Kidney capillary endothelial cell (primary cell): ENCODE measurements at regions not wholly inside any gene's neighbourhood (a gene's known extent, or its start where the extent isn't known, plus 50 kb on each side); places are given as distances from the start of the nearest gene placed in this dataset.

Source experiments
- DNase-seq: peaks from one replicate; pipeline ENCODE4 v3.0.0-alpha.2; 2018; ENCODE audit warnings: low spot score

- no peak for DNase-seq
Observed at GRCh38 chr2:5539282-5540165, 152.7 kb upstream of the SOX11 start.

DNA sequence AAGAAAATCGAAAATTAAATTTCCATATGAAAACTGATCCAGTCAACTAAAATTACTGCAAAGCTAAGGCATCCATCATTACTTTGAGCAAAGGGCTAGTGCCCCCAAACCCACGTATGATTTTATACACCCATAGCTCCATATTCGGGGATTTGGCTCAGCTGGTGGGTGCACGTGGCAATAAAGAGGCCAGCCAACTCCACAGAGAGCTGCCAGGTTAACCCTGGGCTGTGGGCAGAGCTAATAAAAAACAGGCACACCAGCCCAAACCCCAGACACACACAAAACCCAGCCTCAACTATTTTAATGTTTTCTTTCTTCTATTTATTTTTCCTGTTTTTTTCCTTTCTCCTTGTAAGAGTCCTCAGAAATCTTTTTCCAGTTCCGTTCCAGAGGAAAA is 151.3 kb upstream of the SOX11 start:
- no peak for DNase-seq

GRCh38 chr2:5544205-5544786 is 147.9 kb upstream of the SOX11 start:
- no peak for DNase-seq

DNA sequence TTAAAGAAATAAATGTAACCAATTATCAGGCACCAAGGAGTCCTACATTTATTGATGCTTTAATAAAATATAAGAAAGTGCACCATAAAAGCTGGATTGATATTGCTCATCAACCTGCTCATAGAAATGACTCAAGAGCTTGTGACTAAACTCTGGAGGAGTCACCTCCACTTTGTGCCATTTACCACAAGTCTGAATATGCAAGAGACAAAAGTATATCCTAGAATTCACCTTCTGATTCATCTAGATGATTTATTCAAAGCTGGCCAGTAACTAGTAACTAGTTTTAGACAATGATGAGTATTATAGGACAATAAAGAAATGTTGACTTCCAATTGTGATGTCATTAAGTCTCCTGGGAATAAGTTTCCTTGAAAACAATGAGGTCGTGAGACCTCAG is 146.0 kb upstream of the SOX11 start:
- peak; percentile 70 for DNase-seq

DNA sequence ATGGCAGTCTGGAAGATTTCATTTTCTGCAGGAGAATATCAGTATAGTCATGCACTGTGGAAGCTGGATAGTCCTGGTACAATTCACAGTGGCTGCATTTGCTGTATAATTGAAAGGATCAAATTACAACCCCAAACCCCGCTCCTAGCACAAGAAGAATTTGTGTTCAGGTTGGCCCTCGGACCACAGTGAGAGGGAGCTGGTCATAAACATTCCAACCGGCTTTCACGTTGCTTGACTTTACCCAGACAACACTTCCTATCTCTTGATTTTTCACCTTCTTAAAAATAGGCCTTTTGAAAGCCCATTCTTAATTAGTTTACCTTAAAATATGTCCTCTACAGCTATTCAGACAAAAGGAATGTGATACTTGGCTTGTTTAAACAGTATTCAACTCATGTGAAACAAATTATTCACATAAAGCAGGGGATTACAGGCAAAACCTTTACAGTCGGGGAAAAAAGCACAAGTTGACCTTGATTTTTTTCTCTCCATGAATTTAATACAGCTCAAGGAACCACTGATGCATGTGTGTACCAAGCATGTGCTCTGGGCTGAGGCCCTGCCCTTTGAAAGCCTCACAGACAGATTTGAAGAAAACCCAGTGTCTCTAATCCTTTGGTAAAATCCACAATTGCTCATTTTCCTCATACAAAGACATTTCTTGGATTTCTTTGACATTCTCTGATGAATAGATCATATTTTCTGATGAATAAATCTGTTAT is 143.0 kb upstream of the SOX11 start:
- DNase-seq, result no peak

GRCh38 chr2:5549771-5550170 is 142.4 kb upstream of the SOX11 start:
- DNase-seq, result no peak

DNA sequence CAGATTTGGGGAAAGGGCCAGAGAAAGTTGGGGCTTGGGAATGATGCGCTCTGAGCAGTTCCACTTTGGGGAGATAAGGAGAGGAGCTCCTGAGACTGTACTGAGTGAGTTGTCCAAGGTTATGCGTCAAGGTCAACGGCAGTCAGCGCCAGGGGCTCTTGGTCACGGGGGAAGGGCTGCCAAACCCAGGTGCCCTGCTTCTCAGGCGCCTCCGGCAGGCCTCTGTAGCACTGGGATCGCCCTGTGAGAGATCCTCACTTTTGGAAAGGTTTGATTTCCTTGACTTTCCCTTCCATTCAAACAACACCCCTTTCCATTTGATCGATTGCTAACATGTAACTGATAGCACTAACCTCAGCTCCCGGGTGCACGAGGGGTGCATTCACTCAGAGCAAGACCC is 136.5 kb upstream of the SOX11 start:
- DNase-seq, result no peak

DNA sequence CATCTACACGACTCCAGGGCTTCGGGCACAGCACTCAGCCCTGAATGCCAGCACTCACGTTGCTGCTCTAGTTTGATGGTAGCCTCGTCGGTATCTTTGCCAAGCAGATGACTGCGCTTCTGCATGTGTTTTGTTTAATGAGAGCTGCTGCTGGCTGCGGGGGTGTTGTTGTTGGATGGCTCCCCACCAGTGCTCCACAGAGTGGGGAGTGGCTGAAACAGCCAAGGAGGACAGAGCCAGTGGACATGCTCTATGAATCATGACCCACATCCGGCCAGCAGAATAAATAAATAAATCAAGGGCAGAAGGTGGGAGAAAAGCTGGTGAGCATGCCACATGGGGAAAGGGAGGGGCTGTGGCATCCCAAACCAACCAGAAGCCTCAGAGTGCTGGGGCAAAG is 131.2 kb upstream of the SOX11 start:
- DNase-seq, result no peak

DNA sequence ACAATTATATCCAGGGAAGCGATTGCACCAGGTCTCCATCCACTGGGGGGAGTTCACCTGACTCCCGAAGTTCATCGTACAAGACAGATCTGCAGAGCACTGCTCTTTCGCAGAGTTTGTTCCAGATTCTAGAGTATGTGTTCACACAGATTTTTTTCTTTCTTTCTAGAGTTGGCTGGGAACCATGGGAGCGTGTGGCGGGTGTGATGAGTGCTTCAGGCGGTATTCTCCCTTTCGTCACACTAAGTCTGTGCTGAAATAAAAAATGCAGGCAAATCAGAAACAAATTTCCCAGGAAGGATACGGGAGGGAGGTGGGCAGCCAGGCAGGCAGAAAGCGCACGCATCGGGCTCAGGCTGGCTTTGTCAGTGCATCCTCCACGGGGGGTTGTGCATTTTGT is 129.8 kb upstream of the SOX11 start:
- no peak for DNase-seq

- DNase-seq, result no peak
Observed at GRCh38 chr2:5562865-5563264, 129.3 kb upstream of the SOX11 start.

- DNase-seq, result no peak
Observed at GRCh38 chr2:5563411-5563810, 128.8 kb upstream of the SOX11 start.

GRCh38 chr2:5569256-5569655 is 122.9 kb upstream of the SOX11 start:
- no peak for DNase-seq

DNA sequence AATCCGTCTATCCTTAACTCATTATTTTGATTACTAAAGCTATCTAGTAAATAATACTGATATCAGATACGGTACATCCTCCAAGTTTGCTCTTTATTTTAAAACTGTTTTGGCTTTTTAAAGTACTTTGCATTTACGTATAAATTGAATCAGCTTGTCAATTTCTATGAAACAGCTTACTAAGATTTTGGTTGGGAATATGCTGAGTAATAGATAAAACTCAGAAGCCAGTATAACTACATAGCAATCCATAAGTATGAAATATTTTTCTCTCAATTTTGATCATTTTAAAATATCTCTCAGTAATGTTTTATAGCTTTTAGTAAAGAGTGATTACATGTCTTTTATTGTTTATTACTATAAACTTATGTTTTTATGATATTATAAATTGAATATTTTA is 116.2 kb upstream of the SOX11 start:
- DNase-seq, result no peak

GRCh38 chr2:5587766-5588165 is 104.4 kb upstream of the SOX11 start:
- no peak for DNase-seq

- DNase-seq, result no peak
Observed at GRCh38 chr2:5588601-5589000, 103.6 kb upstream of the SOX11 start.

GRCh38 chr2:5589183-5589582 is 103.0 kb upstream of the SOX11 start:
- DNase-seq, result no peak

DNA sequence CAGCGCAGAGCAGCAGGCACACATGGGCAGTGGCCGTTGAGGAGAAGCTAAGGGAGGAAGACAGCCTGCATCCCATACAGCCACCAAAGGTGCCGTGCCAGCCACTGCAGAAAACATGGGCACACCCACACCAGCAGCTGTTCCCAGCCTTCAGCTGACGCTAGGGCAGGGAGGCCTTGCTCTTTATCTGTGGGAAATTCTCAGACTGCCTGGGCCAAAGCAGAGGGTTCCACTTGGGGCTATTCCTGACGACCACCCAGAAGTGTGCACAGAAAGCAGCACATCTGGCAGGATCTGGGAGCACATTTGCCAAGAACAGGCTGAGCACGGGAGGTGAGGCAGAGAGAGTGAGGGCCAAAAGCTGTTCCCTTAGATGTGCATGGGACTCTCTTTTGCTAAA is 101.3 kb upstream of the SOX11 start:
- DNase-seq, result no peak

GRCh38 chr2:5592916-5593315 is 99.3 kb upstream of the SOX11 start:
- no peak for DNase-seq

DNA sequence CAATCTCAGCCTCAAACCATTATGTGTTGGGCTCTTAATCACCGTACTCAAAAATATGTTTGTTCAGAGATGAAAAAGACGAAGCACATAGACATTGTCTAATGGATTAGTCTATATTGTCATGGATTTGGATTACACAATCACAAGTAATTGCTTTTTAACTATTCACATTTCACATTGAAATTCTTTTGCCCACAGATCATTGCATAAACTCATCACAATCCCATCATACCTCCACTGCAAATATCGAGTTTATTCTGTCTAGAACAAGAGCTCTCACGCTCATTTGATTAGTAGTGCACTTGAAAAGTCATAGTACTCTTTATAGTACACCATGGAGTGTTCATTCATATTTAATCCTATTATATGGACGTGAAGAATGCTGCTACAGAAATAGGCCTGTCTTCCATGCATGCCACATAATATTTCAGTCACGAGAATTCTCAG is 97.9 kb upstream of the SOX11 start:
- DNase-seq, result no peak

GRCh38 chr2:5596868-5597267 is 95.3 kb upstream of the SOX11 start:
- DNase-seq, result no peak

- no peak for DNase-seq
Observed at GRCh38 chr2:5598156-5598555, 94.0 kb upstream of the SOX11 start.

GRCh38 chr2:5609201-5609600 is 83.0 kb upstream of the SOX11 start:
- no peak for DNase-seq

DNA sequence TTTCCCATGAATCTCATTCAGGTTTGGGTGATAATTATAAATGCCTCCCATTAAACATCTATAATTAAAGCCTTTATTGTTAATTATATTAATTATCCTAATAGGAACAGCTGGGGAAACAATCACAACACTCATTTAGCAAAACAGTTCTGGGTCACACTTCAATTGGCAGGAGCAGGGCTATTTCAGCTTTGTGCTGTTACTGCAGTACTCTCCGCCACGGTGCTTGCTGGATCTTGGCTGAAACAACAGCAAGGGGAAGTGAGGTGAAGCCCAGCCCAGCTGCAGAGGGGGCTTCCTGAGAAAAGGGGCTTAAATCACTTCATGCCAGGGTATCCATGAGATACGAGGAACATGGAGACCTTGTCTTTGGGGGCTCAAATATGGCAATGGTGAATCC is 79.5 kb upstream of the SOX11 start:
- DNase-seq, result no peak
